ENCODE measurements at regions not wholly inside any gene's neighbourhood (a gene's known extent, or its start where the extent isn't known, plus 50 kb on each side); places are given as distances from the start of the nearest gene placed in this dataset.
"Not testable (repeated sequence)": the region's sequence is repeated elsewhere in the genome, so short reads cannot be mapped to it uniquely, and the experiment has no call there.

DNA sequence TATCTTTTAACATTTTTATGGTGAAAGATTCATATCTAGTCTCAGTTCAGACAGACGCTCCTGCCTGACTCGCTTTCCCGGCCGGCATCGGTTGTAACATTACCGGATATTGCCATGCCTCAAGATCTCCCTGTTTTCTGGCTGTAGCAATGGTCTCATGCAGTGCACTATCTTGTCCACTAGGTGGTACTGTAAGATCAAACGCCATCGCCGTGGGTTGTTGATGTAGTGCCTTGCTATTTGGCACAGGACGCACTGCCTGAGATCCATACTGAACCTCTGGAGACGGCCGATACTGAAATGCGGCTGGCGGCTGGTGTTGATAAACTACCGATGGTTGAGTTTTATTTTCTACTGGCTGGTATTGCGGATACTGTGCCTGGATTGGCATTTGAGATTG, 75.9 kb upstream of the ZNF195 start:
- POLR2A ChIA-PET, ATAC-seq, H3K9me3 Mint-ChIP-seq, H3K36me3 Mint-ChIP-seq: not testable (repeated sequence)
- Mint-ChIP-seq H3K27ac (peak overlapping the region in 1 of 10 donors; percentile 82), H3K4me3 (peak overlapping the region; percentile 49 to 82 (median 67)), H3K27me3 (peaks cover 7 to 29% (median 9%) of the 10 kb centered on the region in 5 donors), H3K4me1 (peaks cover 7 to 16% (median 10%) of the 10 kb centered on the region in 4 donors)
- peak; percentile 10 to 70 (median 52) for DNase-seq

DNA sequence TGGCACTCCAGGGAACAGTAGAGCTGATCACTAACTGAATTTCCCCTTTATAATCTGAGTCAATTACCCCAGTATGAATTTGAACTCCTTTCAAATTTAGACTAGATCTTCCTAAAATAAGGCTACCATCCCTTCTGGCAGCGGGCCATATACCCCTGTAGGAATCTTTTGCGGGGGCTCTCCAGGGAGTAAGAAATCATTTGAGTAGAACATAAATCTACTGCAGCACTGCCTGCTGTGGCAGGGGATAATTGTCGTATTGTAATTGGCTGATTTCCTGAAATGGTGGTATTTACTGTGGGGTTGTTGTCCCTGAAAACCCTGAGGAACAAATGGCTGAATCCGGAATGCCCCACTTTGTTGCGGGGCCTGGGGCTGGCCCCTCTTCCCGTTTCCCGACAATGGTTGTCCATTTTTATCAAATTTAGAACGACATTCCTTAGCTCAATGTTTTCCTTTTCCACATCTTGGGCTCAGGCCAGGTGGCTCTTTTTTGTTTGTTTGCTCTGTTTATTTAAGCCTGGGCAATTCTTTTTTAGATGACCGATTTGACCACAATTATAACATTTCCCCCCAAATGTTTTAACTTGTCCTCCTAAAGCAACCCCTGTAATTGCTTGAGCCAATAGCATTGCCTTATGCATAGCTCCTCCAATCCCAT, 74.8 kb upstream of the ZNF195 start:
- H3K9me3 Mint-ChIP-seq, H3K27ac Mint-ChIP-seq, ATAC-seq, H3K36me3 Mint-ChIP-seq, DNase-seq, POLR2A ChIA-PET, H3K4me3 Mint-ChIP-seq: not testable (repeated sequence)
- Mint-ChIP-seq H3K27me3 (peaks cover 7 to 29% (median 9%) of the 10 kb centered on the region in 5 donors), H3K4me1 (peaks cover 7 to 16% (median 10%) of the 10 kb centered on the region in 4 donors)

DNA sequence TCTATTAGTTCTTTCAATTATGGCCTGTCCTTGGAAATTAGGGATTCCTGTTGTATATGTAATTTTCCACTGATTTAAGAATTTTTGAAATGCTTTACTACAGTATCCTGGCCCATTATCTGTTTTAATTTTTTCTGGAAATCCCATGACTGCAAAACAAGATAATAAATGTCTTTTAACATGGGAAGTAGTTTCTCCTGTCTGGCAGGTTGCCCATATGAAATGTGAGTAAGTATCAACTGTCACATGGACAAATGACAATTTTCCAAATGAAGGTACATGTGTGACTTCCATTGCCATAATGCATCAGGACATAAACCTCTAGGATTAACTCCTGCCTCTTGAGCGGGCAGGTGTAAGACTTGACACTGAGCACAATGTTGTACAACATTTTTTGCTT, 71.9 kb upstream of the ZNF195 start:
- H3K36me3 Mint-ChIP-seq, POLR2A ChIA-PET, H3K4me3 Mint-ChIP-seq, ATAC-seq, H3K9me3 Mint-ChIP-seq, H3K27ac Mint-ChIP-seq, DNase-seq: not testable (repeated sequence)
- Mint-ChIP-seq H3K27me3 (peaks cover 5 to 34% (median 11%) of the 10 kb centered on the region in 5 donors), H3K4me1 (peaks cover 6 to 14% (median 9%) of the 10 kb centered on the region in 4 donors)

GRCh38 chr11:3445535-3445934, 66.6 kb upstream of the ZNF195 start:
- H3K36me3 Mint-ChIP-seq, H3K27ac Mint-ChIP-seq, ATAC-seq, POLR2A ChIA-PET, H3K9me3 Mint-ChIP-seq, H3K4me3 Mint-ChIP-seq, DNase-seq: not testable (repeated sequence)
- Mint-ChIP-seq H3K27me3 (peaks cover 12 to 35% (median 24%) of the 10 kb centered on the region in 5 donors), H3K4me1 (peaks cover 0 to 11% (median 3%) of the 10 kb centered on the region in 4 donors)

- DNase-seq, H3K4me3 Mint-ChIP-seq, ATAC-seq, H3K36me3 Mint-ChIP-seq, H3K9me3 Mint-ChIP-seq, POLR2A ChIA-PET, H3K27ac Mint-ChIP-seq: not testable (repeated sequence)
- Mint-ChIP-seq H3K27me3 (peaks cover 12 to 39% (median 27%) of the 10 kb centered on the region in 5 donors), H3K4me1 (peaks cover 0 to 11% (median 3%) of the 10 kb centered on the region in 4 donors)
Measured at GRCh38 chr11:3444420-3444744, 65.4 kb upstream of the ZNF195 start.

GRCh38 chr11:3443700-3444419, 64.9 kb upstream of the ZNF195 start:
- H3K9me3 Mint-ChIP-seq, H3K27ac Mint-ChIP-seq, H3K4me3 Mint-ChIP-seq, H3K36me3 Mint-ChIP-seq, POLR2A ChIA-PET, ATAC-seq, DNase-seq: not testable (repeated sequence)
- peaks cover 0 to 11% (median 3%) of the 10 kb centered on the region in 4 donors for H3K4me1 Mint-ChIP-seq
- peaks cover 12 to 43% (median 29%) of the 10 kb centered on the region in 5 donors for H3K27me3 Mint-ChIP-seq

- H3K36me3 Mint-ChIP-seq, H3K4me1 Mint-ChIP-seq, DNase-seq, POLR2A ChIA-PET, H3K9me3 Mint-ChIP-seq, H3K4me3 Mint-ChIP-seq, ATAC-seq: not testable (repeated sequence)
- peaks cover 7 to 21% (median 13%) of the 10 kb centered on the region in 5 donors for H3K27me3 Mint-ChIP-seq
- H3K27ac Mint-ChIP-seq, result peak overlapping the region in 1 of 10 donors; percentile 8
Measured at GRCh38 chr11:3437441-3437840, 58.5 kb upstream of the ZNF195 start.

DNA sequence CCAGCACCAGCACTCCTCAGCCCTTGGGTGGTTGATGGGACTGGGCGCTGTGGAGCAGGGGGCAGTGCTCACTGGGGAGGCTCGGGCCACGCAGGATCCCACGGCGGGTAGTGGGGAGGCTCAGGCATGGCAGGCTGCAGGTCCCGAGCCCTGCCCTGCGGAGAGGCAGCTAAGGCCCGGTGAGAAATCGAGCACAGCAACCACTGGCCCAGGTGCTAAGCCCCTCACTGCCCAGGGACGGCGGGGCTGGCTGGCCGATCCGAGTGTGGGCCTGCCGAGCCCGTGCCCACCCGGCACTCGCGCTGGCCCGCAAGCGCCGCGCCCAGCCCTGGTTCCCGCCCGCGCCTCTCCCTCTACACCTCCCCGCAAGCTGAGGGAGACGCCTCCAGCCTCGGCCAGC, 56.0 kb upstream of the ZNF195 start:
- H3K4me3 Mint-ChIP-seq, result no peak overlapping the region
- POLR2A ChIA-PET, result no interaction called here
- peaks cover 2 to 6% (median 4%) of the 10 kb centered on the region in 4 donors for H3K4me1 Mint-ChIP-seq
- H3K9me3 Mint-ChIP-seq, result no peaks in the 10 kb centered on the region
- no peaks in the 10 kb centered on the region for H3K36me3 Mint-ChIP-seq
- ATAC-seq, result no peak
- peaks cover 7 to 18% (median 11%) of the 10 kb centered on the region in 5 donors for H3K27me3 Mint-ChIP-seq
- no peak overlapping the region for H3K27ac Mint-ChIP-seq
- DNase-seq, result no peak

DNA sequence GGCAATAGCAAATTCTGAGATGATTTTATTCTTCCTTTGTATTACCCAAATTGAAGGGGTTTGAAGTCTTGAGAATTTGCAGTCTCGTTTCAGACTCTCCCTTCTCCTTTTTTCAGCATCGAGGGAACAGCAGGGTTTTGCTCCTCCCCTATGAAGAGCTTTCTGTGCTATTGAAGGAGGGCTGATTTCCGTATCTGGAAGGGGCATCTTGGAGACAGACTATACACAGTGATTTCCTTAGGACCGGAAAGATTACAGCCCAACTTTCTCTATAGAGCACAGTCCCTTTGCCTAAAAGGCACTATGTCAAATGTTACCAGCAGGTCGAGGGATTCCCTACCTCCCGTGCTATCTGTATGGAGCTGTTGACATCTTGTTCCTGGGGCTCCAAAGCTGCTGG, 50.2 kb upstream of the ZNF195 start:
- H3K4me1 Mint-ChIP-seq, H3K4me3 Mint-ChIP-seq, H3K36me3 Mint-ChIP-seq, POLR2A ChIA-PET, H3K27ac Mint-ChIP-seq, DNase-seq, H3K9me3 Mint-ChIP-seq, ATAC-seq: not testable (repeated sequence)
- peaks cover 0 to 15% (median 7%) of the 10 kb centered on the region in 5 donors for H3K27me3 Mint-ChIP-seq

All from naive thymus-derived CD8-positive, alpha-beta T cell (primary cell).